SH-SY5Y (cell line): ENCODE measurements at regions not wholly inside any gene's neighbourhood (a gene's known extent, or its start where the extent isn't known, plus 50 kb on each side); places are given as distances from the start of the nearest gene placed in this dataset.

Source experiments
- GATA2 ChIP-seq: IDR thresholded peaks from 2 replicates; pipeline ENCODE4 v1.6.1; 2011; ENCODE audit warnings: mild to moderate bottlenecking, low read depth, low read length
- GATA3 ChIP-seq: IDR thresholded peaks from 2 replicates; pipeline ENCODE4 v1.6.1; 2011; ENCODE audit warnings: low read depth, mild to moderate bottlenecking, low read length, moderate library complexity

DNA sequence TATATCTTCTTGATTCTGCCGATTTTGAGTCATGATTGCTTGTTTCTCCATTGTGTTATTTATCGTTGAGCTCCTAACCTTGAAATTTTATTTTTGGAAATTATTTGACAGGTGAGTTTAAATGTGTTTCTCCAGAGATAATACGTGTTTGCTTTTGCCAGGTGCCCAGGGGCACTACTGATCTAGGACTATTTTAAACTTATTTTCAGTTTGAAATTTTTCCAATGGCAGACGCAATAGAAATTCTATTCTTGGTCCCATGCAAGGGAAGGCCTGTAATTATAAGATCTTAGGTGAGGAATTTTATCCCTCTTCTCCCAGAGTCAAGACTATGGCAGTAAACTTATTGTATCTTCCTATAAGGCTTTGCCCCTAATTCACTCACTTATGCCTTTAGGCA is 252.8 kb downstream of the AEBP2 start:
- TF ChIP-seq GATA2: no peak
- no peak for TF ChIP-seq GATA3
